NCI-H2196 (cell line): ENCODE measurements at regions not wholly inside any gene's neighbourhood (a gene's known extent, or its start where the extent isn't known, plus 50 kb on each side); places are given as distances from the start of the nearest gene placed in this dataset.
"Not testable (repeated sequence)": the region's sequence is repeated elsewhere in the genome, so short reads cannot be mapped to it uniquely, and the experiment has no call there.

Experiments used
- DNase-seq: peaks from one replicate; lab custom pipeline; 2025; ENCODE audit not compliant: unreplicated experiment; lab: John Stamatoyannopoulos, UW

GRCh38 chr6:98416497-98417158, 417.7 kb upstream of the POU3F2 start:
- DNase-seq = not testable (repeated sequence)

- no peak for DNase-seq
These were observed 400.9 kb upstream of the POU3F2 start for GRCh38 chr6:98433325-98434056.

GRCh38 chr6:98443633-98444032, 390.7 kb upstream of the POU3F2 start:
- DNase-seq = no peak

GRCh38 chr6:98452685-98453084, 381.7 kb upstream of the POU3F2 start:
- no peak for DNase-seq

- DNase-seq = no peak
These were observed 379.5 kb upstream of the POU3F2 start for GRCh38 chr6:98454809-98455322.

- no peak for DNase-seq
These were observed 375.7 kb upstream of the POU3F2 start for GRCh38 chr6:98458708-98459107.

- DNase-seq = no peak
These were observed 371.1 kb upstream of the POU3F2 start for GRCh38 chr6:98463038-98464000.

GRCh38 chr6:98467091-98467490, 367.3 kb upstream of the POU3F2 start:
- no peak for DNase-seq

- no peak for DNase-seq
These were observed 366.5 kb upstream of the POU3F2 start for GRCh38 chr6:98467902-98468301.

- DNase-seq = no peak
These were observed 365.2 kb upstream of the POU3F2 start for GRCh38 chr6:98469141-98469540.

GRCh38 chr6:98470821-98471220, 363.6 kb upstream of the POU3F2 start:
- no peak for DNase-seq

GRCh38 chr6:98471444-98471843, 362.9 kb upstream of the POU3F2 start:
- DNase-seq = no peak

- no peak for DNase-seq
These were observed 357.1 kb upstream of the POU3F2 start for GRCh38 chr6:98477231-98477630.

GRCh38 chr6:98484696-98485095, 349.7 kb upstream of the POU3F2 start:
- DNase-seq = no peak

GRCh38 chr6:98485593-98485992, 348.8 kb upstream of the POU3F2 start:
- no peak for DNase-seq

GRCh38 chr6:98486057-98486456, 348.3 kb upstream of the POU3F2 start:
- no peak for DNase-seq

- DNase-seq = no peak
These were observed 346.8 kb upstream of the POU3F2 start for GRCh38 chr6:98487612-98488011.

GRCh38 chr6:98498144-98498775, 336.1 kb upstream of the POU3F2 start:
- no peak for DNase-seq

- no peak for DNase-seq
These were observed 335.5 kb upstream of the POU3F2 start for GRCh38 chr6:98498866-98499265.

GRCh38 chr6:98514073-98514720, 320.2 kb upstream of the POU3F2 start:
- DNase-seq = no peak
